ENCODE measurements at regions not wholly inside any gene's neighbourhood (a gene's known extent, or its start where the extent isn't known, plus 50 kb on each side); places are given as distances from the start of the nearest gene placed in this dataset.

- H3K9ac ChIP-seq (ENCODE audit: low read depth, low read length, poor library complexity, severe bottlenecking): no peak overlapping the region
- no peaks in the 10 kb centered on the region for H4K20me1 ChIP-seq (ENCODE audit: insufficient read depth, low read length, poor library complexity, severe bottlenecking)
- H3F3A ChIP-seq (ENCODE audit: low read depth): no peaks in the 10 kb centered on the region
- no peak overlapping the region for H3K4me2 ChIP-seq (ENCODE audit: low read depth, low read length, poor library complexity, severe bottlenecking)
- H3K79me2 ChIP-seq (ENCODE audit: insufficient read depth, low read length): no peaks in the 10 kb centered on the region
- H3K4me3 ChIP-seq (ENCODE audit: low read length, poor library complexity, severe bottlenecking): no peak overlapping the region
- H3K27me3 ChIP-seq (ENCODE audit: insufficient read depth, low read length, poor library complexity, severe bottlenecking): no peaks in the 10 kb centered on the region
- no peak overlapping the region for H2AFZ ChIP-seq (ENCODE audit: low read length)
- TF ChIP-seq CTCF (conservative IDR thresholded peaks at IDR 0.05; ENCODE audit: low read length) (no peak), EZH2phosphoT487 (IDR thresholded peaks at IDR 0.05; ENCODE audit: borderline replicate concordance) (no peak)
- H3K36me3 ChIP-seq (ENCODE audit: insufficient read depth, low read length): no peaks in the 10 kb centered on the region
- no peaks in the 10 kb centered on the region for H3K9me3 ChIP-seq (ENCODE audit: insufficient read depth, low read depth, low read length)
- H3K4me1 ChIP-seq (ENCODE audit: insufficient read depth, low read length, poor library complexity, severe bottlenecking): peaks cover 18% of the 10 kb centered on the region
- no peaks in the 10 kb centered on the region for H3K9me2 ChIP-seq (replicated peaks; ENCODE audit: low read depth, low read length)
Observed at GRCh38 chr16:85300406-85300968, 188.2 kb upstream of the CIBAR2 start.

GRCh38 chr16:85301231-85301630 is 189.0 kb upstream of the CIBAR2 start:
- Histone ChIP-seq H3K79me2 (ENCODE audit: insufficient read depth, low read length) (no peaks in the 10 kb centered on the region), H3F3A (ENCODE audit: low read depth) (no peaks in the 10 kb centered on the region), H2AFZ (ENCODE audit: low read length) (no peak overlapping the region), H3K9me2 (replicated peaks; ENCODE audit: low read depth, low read length) (no peaks in the 10 kb centered on the region), H4K20me1 (ENCODE audit: insufficient read depth, low read length, poor library complexity, severe bottlenecking) (no peaks in the 10 kb centered on the region), H3K4me1 (ENCODE audit: insufficient read depth, low read length, poor library complexity, severe bottlenecking) (peaks cover 25% of the 10 kb centered on the region), H3K4me2 (ENCODE audit: low read depth, low read length, poor library complexity, severe bottlenecking) (no peak overlapping the region), H3K4me3 (ENCODE audit: low read length, poor library complexity, severe bottlenecking) (no peak overlapping the region), H3K9me3 (ENCODE audit: insufficient read depth, low read depth, low read length) (no peaks in the 10 kb centered on the region), H3K36me3 (ENCODE audit: insufficient read depth, low read length) (no peaks in the 10 kb centered on the region), H3K9ac (ENCODE audit: low read depth, low read length, poor library complexity, severe bottlenecking) (no peak overlapping the region), H3K27me3 (ENCODE audit: insufficient read depth, low read length, poor library complexity, severe bottlenecking) (no peaks in the 10 kb centered on the region)
- TF ChIP-seq EZH2phosphoT487 (IDR thresholded peaks at IDR 0.05; ENCODE audit: borderline replicate concordance) (no peak), CTCF (conservative IDR thresholded peaks at IDR 0.05; ENCODE audit: low read length) (no peak)

DNA sequence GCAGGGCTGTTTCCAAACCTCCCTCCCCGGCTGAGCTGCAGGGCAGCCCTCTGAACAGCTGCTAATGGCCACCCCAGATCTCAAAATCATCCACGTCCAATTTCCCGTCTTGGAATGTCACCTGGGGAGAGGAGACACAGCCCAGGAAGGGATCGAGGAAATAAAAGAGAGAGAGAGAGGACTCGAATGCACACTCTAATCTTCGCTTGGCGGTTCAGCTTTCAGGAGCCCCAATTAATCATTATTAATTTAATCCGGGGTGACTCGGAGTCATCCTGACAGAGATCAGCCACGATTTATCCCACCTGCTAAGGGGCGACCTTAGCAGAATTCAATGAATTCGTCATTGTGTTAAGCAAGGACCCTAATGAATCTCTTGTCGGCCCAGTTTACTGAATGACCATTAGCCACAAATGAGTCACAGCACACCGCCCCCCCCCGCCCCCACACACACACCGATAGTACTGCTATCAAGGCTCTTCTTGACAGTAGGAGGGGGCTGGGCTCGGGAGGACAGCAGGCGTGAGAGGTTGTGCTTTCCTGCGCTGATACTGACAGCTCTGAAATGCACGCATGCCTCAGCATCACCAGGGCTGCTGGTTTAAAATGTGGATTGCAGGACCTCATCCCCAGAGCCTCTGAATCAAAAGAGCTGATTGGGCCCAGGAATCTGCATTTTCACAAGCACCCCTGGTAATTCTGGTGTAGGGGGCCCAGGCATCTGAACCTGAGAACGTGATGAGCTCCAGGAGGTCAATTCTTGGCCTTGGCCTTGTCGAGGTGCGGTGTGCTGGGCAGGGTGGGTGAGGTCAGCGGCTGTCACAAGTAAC is 190.0 kb upstream of the CIBAR2 start:
- H4K20me1 ChIP-seq (ENCODE audit: insufficient read depth, low read length, poor library complexity, severe bottlenecking): no peaks in the 10 kb centered on the region
- H3K79me2 ChIP-seq (ENCODE audit: insufficient read depth, low read length): no peaks in the 10 kb centered on the region
- H3K4me3 ChIP-seq (ENCODE audit: low read length, poor library complexity, severe bottlenecking): no peak overlapping the region
- H3K4me1 ChIP-seq (ENCODE audit: insufficient read depth, low read length, poor library complexity, severe bottlenecking): peaks cover 35% of the 10 kb centered on the region
- H3K27me3 ChIP-seq (ENCODE audit: insufficient read depth, low read length, poor library complexity, severe bottlenecking): no peaks in the 10 kb centered on the region
- H3K36me3 ChIP-seq (ENCODE audit: insufficient read depth, low read length): no peaks in the 10 kb centered on the region
- no peaks in the 10 kb centered on the region for H3K9me2 ChIP-seq (replicated peaks; ENCODE audit: low read depth, low read length)
- no peak overlapping the region for H3K9ac ChIP-seq (ENCODE audit: low read depth, low read length, poor library complexity, severe bottlenecking)
- H2AFZ ChIP-seq (ENCODE audit: low read length): no peak overlapping the region
- H3K9me3 ChIP-seq (ENCODE audit: insufficient read depth, low read depth, low read length): no peaks in the 10 kb centered on the region
- no peak overlapping the region for H3K4me2 ChIP-seq (ENCODE audit: low read depth, low read length, poor library complexity, severe bottlenecking)
- H3F3A ChIP-seq (ENCODE audit: low read depth): no peaks in the 10 kb centered on the region
- TF ChIP-seq EZH2phosphoT487 (IDR thresholded peaks at IDR 0.05; ENCODE audit: borderline replicate concordance) (no peak), CTCF (conservative IDR thresholded peaks at IDR 0.05; ENCODE audit: low read length) (no peak)

Measured in Loucy (cell line).